ENCODE measurements at regions not wholly inside any gene's neighbourhood (a gene's known extent, or its start where the extent isn't known, plus 50 kb on each side); places are given as distances from the start of the nearest gene placed in this dataset.

DNA sequence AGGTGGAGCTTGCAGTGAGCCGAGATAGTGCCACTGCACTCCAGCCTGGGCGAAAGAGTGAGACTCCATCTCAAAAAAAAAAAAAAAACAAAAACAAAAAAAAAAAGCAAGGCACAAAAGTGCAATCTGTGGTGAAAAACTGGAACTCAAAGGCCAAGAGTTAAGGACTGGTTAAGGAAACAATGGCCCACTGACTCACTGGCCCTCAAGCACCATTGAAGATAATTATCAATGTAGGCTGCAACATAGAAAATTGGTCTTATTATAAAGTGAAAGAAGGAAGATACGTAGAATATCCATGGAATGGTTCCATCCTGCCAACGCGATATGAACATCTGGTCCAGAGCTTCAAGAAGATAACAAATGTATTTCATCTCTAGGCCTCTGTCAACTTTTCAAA lies 444.2 kb downstream of the SOX9 start:
- TF ChIP-seq, protein P1, sequence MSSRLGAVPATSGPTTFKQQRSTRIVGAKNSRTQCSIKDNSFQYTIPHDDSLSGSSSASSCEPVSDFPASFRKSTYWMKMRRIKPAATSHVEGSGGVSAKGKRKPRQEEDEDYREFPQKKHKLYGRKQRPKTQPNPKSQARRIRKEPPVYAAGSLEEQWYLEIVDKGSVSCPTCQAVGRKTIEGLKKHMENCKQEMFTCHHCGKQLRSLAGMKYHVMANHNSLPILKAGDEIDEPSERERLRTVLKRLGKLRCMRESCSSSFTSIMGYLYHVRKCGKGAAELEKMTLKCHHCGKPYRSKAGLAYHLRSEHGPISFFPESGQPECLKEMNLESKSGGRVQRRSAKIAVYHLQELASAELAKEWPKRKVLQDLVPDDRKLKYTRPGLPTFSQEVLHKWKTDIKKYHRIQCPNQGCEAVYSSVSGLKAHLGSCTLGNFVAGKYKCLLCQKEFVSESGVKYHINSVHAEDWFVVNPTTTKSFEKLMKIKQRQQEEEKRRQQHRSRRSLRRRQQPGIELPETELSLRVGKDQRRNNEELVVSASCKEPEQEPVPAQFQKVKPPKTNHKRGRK (CRISPR knock-in tag; IDR thresholded peaks at IDR 0.05; ENCODE audit: borderline replicate concordance) = no peak
- TF ChIP-seq ZNF317 (CRISPR knock-in tag; IDR thresholded peaks at IDR 0.05; ENCODE audit: borderline replicate concordance, low read depth) = no peak
- TF ChIP-seq, protein P2, sequence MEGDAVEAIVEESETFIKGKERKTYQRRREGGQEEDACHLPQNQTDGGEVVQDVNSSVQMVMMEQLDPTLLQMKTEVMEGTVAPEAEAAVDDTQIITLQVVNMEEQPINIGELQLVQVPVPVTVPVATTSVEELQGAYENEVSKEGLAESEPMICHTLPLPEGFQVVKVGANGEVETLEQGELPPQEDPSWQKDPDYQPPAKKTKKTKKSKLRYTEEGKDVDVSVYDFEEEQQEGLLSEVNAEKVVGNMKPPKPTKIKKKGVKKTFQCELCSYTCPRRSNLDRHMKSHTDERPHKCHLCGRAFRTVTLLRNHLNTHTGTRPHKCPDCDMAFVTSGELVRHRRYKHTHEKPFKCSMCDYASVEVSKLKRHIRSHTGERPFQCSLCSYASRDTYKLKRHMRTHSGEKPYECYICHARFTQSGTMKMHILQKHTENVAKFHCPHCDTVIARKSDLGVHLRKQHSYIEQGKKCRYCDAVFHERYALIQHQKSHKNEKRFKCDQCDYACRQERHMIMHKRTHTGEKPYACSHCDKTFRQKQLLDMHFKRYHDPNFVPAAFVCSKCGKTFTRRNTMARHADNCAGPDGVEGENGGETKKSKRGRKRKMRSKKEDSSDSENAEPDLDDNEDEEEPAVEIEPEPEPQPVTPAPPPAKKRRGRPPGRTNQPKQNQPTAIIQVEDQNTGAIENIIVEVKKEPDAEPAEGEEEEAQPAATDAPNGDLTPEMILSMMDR (IDR thresholded peaks at IDR 0.05) = no peak
- no peak for TF ChIP-seq ZNF263 (CRISPR knock-in tag; IDR thresholded peaks at IDR 0.05; ENCODE audit: low read depth)
- TF ChIP-seq, protein P3, sequence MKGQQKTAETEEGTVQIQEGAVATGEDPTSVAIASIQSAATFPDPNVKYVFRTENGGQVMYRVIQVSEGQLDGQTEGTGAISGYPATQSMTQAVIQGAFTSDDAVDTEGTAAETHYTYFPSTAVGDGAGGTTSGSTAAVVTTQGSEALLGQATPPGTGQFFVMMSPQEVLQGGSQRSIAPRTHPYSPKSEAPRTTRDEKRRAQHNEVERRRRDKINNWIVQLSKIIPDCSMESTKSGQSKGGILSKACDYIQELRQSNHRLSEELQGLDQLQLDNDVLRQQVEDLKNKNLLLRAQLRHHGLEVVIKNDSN (CRISPR knock-in tag; IDR thresholded peaks at IDR 0.05) = no peak
- TF ChIP-seq, protein P4, sequence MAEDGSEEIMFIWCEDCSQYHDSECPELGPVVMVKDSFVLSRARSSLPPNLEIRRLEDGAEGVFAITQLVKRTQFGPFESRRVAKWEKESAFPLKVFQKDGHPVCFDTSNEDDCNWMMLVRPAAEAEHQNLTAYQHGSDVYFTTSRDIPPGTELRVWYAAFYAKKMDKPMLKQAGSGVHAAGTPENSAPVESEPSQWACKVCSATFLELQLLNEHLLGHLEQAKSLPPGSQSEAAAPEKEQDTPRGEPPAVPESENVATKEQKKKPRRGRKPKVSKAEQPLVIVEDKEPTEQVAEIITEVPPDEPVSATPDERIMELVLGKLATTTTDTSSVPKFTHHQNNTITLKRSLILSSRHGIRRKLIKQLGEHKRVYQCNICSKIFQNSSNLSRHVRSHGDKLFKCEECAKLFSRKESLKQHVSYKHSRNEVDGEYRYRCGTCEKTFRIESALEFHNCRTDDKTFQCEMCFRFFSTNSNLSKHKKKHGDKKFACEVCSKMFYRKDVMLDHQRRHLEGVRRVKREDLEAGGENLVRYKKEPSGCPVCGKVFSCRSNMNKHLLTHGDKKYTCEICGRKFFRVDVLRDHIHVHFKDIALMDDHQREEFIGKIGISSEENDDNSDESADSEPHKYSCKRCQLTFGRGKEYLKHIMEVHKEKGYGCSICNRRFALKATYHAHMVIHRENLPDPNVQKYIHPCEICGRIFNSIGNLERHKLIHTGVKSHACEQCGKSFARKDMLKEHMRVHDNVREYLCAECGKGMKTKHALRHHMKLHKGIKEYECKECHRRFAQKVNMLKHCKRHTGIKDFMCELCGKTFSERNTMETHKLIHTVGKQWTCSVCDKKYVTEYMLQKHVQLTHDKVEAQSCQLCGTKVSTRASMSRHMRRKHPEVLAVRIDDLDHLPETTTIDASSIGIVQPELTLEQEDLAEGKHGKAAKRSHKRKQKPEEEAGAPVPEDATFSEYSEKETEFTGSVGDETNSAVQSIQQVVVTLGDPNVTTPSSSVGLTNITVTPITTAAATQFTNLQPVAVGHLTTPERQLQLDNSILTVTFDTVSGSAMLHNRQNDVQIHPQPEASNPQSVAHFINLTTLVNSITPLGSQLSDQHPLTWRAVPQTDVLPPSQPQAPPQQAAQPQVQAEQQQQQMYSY (CRISPR knock-in tag; IDR thresholded peaks at IDR 0.05) = no peak
- no peak for TF ChIP-seq TP53 (CRISPR knock-in tag; IDR thresholded peaks at IDR 0.05)
- TF ChIP-seq IRF2 (CRISPR knock-in tag; IDR thresholded peaks at IDR 0.05; ENCODE audit: borderline replicate concordance, low read depth) = no peak
- TF ChIP-seq NFATC4 (CRISPR knock-in tag; IDR thresholded peaks at IDR 0.05) = no peak
- TF ChIP-seq JAZF1 (CRISPR knock-in tag; IDR thresholded peaks at IDR 0.05) = no peak
- TF ChIP-seq, protein P5, sequence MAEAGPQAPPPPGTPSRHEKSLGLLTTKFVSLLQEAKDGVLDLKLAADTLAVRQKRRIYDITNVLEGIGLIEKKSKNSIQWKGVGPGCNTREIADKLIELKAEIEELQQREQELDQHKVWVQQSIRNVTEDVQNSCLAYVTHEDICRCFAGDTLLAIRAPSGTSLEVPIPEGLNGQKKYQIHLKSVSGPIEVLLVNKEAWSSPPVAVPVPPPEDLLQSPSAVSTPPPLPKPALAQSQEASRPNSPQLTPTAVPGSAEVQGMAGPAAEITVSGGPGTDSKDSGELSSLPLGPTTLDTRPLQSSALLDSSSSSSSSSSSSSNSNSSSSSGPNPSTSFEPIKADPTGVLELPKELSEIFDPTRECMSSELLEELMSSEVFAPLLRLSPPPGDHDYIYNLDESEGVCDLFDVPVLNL (CRISPR knock-in tag; IDR thresholded peaks at IDR 0.05; ENCODE audit: borderline replicate concordance, low read depth) = no peak
- TF ChIP-seq, protein P6, sequence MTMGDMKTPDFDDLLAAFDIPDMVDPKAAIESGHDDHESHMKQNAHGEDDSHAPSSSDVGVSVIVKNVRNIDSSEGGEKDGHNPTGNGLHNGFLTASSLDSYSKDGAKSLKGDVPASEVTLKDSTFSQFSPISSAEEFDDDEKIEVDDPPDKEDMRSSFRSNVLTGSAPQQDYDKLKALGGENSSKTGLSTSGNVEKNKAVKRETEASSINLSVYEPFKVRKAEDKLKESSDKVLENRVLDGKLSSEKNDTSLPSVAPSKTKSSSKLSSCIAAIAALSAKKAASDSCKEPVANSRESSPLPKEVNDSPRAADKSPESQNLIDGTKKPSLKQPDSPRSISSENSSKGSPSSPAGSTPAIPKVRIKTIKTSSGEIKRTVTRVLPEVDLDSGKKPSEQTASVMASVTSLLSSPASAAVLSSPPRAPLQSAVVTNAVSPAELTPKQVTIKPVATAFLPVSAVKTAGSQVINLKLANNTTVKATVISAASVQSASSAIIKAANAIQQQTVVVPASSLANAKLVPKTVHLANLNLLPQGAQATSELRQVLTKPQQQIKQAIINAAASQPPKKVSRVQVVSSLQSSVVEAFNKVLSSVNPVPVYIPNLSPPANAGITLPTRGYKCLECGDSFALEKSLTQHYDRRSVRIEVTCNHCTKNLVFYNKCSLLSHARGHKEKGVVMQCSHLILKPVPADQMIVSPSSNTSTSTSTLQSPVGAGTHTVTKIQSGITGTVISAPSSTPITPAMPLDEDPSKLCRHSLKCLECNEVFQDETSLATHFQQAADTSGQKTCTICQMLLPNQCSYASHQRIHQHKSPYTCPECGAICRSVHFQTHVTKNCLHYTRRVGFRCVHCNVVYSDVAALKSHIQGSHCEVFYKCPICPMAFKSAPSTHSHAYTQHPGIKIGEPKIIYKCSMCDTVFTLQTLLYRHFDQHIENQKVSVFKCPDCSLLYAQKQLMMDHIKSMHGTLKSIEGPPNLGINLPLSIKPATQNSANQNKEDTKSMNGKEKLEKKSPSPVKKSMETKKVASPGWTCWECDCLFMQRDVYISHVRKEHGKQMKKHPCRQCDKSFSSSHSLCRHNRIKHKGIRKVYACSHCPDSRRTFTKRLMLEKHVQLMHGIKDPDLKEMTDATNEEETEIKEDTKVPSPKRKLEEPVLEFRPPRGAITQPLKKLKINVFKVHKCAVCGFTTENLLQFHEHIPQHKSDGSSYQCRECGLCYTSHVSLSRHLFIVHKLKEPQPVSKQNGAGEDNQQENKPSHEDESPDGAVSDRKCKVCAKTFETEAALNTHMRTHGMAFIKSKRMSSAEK (CRISPR knock-in tag; IDR thresholded peaks at IDR 0.05; ENCODE audit: borderline replicate concordance) = no peak
- TF ChIP-seq, protein P7, sequence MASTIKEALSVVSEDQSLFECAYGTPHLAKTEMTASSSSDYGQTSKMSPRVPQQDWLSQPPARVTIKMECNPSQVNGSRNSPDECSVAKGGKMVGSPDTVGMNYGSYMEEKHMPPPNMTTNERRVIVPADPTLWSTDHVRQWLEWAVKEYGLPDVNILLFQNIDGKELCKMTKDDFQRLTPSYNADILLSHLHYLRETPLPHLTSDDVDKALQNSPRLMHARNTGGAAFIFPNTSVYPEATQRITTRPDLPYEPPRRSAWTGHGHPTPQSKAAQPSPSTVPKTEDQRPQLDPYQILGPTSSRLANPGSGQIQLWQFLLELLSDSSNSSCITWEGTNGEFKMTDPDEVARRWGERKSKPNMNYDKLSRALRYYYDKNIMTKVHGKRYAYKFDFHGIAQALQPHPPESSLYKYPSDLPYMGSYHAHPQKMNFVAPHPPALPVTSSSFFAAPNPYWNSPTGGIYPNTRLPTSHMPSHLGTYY (CRISPR knock-in tag; IDR thresholded peaks at IDR 0.05) = no peak
- TF ChIP-seq, protein P8, sequence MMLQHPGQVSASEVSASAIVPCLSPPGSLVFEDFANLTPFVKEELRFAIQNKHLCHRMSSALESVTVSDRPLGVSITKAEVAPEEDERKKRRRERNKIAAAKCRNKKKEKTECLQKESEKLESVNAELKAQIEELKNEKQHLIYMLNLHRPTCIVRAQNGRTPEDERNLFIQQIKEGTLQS (CRISPR knock-in tag; conservative IDR thresholded peaks at IDR 0.05) = no peak
- no peak for TF ChIP-seq HMGA2 (CRISPR knock-in tag; IDR thresholded peaks at IDR 0.05)
- no peak for TF ChIP-seq TEAD4 (CRISPR knock-in tag; IDR thresholded peaks at IDR 0.05)
- TF ChIP-seq, protein P9, sequence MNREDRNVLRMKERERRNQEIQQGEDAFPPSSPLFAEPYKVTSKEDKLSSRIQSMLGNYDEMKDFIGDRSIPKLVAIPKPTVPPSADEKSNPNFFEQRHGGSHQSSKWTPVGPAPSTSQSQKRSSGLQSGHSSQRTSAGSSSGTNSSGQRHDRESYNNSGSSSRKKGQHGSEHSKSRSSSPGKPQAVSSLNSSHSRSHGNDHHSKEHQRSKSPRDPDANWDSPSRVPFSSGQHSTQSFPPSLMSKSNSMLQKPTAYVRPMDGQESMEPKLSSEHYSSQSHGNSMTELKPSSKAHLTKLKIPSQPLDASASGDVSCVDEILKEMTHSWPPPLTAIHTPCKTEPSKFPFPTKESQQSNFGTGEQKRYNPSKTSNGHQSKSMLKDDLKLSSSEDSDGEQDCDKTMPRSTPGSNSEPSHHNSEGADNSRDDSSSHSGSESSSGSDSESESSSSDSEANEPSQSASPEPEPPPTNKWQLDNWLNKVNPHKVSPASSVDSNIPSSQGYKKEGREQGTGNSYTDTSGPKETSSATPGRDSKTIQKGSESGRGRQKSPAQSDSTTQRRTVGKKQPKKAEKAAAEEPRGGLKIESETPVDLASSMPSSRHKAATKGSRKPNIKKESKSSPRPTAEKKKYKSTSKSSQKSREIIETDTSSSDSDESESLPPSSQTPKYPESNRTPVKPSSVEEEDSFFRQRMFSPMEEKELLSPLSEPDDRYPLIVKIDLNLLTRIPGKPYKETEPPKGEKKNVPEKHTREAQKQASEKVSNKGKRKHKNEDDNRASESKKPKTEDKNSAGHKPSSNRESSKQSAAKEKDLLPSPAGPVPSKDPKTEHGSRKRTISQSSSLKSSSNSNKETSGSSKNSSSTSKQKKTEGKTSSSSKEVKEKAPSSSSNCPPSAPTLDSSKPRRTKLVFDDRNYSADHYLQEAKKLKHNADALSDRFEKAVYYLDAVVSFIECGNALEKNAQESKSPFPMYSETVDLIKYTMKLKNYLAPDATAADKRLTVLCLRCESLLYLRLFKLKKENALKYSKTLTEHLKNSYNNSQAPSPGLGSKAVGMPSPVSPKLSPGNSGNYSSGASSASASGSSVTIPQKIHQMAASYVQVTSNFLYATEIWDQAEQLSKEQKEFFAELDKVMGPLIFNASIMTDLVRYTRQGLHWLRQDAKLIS (CRISPR knock-in tag; IDR thresholded peaks at IDR 0.05; ENCODE audit: borderline replicate concordance) = no peak
- POLR2A ChIA-PET = no interaction called here
- no peaks in the 10 kb centered on the region for H3K36me3 Mint-ChIP-seq
- peaks cover 6% of the 10 kb centered on the region for H3K4me1 Mint-ChIP-seq
- H3K27me3 Mint-ChIP-seq (ENCODE audit: low read depth) = no peaks in the 10 kb centered on the region
- CTCF ChIA-PET = interaction anchor here (1.1 kb wide), 1 partner anchor 8 kb away, joined by 5 read pairs; no protein-coding TSS in a partner anchor
- no peaks in the 10 kb centered on the region for H3K9me3 Mint-ChIP-seq
- H3K27ac Mint-ChIP-seq = no peak overlapping the region
- ATAC-seq (no peak), DNase-seq (ENCODE audit: low spot score) (no peak)
- H3K4me3 Mint-ChIP-seq = no peak overlapping the region

All from WTC11 (cell line).